Upper lobe of left lung (tissue), 6 donors: ENCODE measurements at regions not wholly inside any gene's neighbourhood (a gene's known extent, or its start where the extent isn't known, plus 50 kb on each side); places are given as distances from the start of the nearest gene placed in this dataset.
A peak's percentile ranks its signal among the peaks of the same experiment; 100 is the strongest.

Source experiments
- ATAC-seq, 2 donors: fragments of 200-7000 bp; cut with Tn5 transposase; one replicate each; pipeline ENCODE4 v1.9.1; 2022; ENCODE audit warnings: mild to moderate bottlenecking in 2 of 2, moderate library complexity in 2 of 2; ENCODE audit not compliant: low FRiP score in 2 of 2
- DNase-seq, 2 donors: peaks; one replicate each; pipeline ENCODE4 v3.0.0-alpha.2; 2019 to 2020
- H3K27ac ChIP-seq, 4 donors: fragments of 200-600 bp; sonication (generic); one replicate each; pipeline ENCODE4 v1.5.1; 2016 to 2019
- H3K27me3 ChIP-seq, 4 donors: fragments of 200-600 bp; sonication (generic); one replicate each; pipeline ENCODE4 v1.5.1; 2017 to 2019
- H3K36me3 ChIP-seq, 4 donors: fragments of 200-600 bp; sonication (generic); one replicate each; pipeline ENCODE4 v1.5.1; 2016 to 2019
- H3K4me1 ChIP-seq, 4 donors: fragments of 200-600 bp; sonication (generic); one replicate each; pipeline ENCODE4 v1.5.1; 2018 to 2019
- H3K4me3 ChIP-seq, 4 donors: fragments of 200-600 bp; sonication (generic); one replicate each; pipeline ENCODE4 v1.5.1; 2017 to 2019; ENCODE audit warnings: mild to moderate bottlenecking in 2 of 4, moderate library complexity in 1 of 4
- H3K9me3 ChIP-seq, 4 donors: fragments of 200-600 bp; sonication (generic); one replicate each; pipeline ENCODE4 v1.5.1; 2018 to 2019
- CTCF ChIP-seq, 6 experiments: fragments of 450-650 bp in 4 of 6; fragments of 200-600 bp in 2 of 6; sonication (generic) in 2 of 6; IDR thresholded peaks; one replicate each; pipeline ENCODE4 v1.5.1; 2016 to 2019; ENCODE audit warnings: antibody characterized with exemption in 6 of 6
- EP300 ChIP-seq, 4 donors: sonication (generic); formaldehyde crosslinking; IDR thresholded peaks; one replicate each; pipeline ENCODE4 v1.5.1; 2017; ENCODE audit warnings: antibody characterized with exemption in 4 of 4, control low read depth in 2 of 4
- POLR2A ChIP-seq, 4 donors: fragments of 450-650 bp; IDR thresholded peaks; one replicate each; pipeline ENCODE4 v1.5.1; 2016 to 2017; ENCODE audit warnings: antibody characterized with exemption in 4 of 4, mild to moderate bottlenecking in 2 of 4
- POLR2AphosphoS5 ChIP-seq, 2 donors: sonication (generic); formaldehyde crosslinking; IDR thresholded peaks; one replicate each; pipeline ENCODE4 v1.5.1; 2017; ENCODE audit warnings: antibody characterized with exemption in 2 of 2
- WGBS, 2 donors: methylation state at CpG; one replicate each; pipeline ENCODE4 v1.1.5; 2017 to 2018; 5-methylcytosine and 5-hydroxymethylcytosine counted together
- donor health status: DM: no; HTN: no; CAD: no; lungs with moderate emphysema.
- donor health status: DM: no; HTN: yes; CAD: no; lungs with severe emphysema.

GRCh38 chr1:22370190-22370498 lies 81.5 kb upstream of the ZBTB40 start:
- no peaks in the 10 kb centered on the region for H3K36me3 ChIP-seq
- TF ChIP-seq POLR2AphosphoS5 (IDR thresholded peaks at IDR 0.05): no peak
- no peak for TF ChIP-seq POLR2A (IDR thresholded peaks at IDR 0.05)
- no peak for TF ChIP-seq EP300 (IDR thresholded peaks at IDR 0.05)
- TF ChIP-seq CTCF (IDR thresholded peaks at IDR 0.05): no peak
- no peak overlapping the region for H3K27ac ChIP-seq
- 22 to 47% methylated on average over 1 of the region's 1 CpG for WGBS, 2 donors
- ATAC-seq (no peak), DNase-seq (no peak)
- no peak overlapping the region for H3K4me3 ChIP-seq
- H3K4me1 ChIP-seq: no peaks in the 10 kb centered on the region
- peaks cover 0 to 10% (median 7%) of the 10 kb centered on the region in 4 donors for H3K9me3 ChIP-seq
- no peaks in the 10 kb centered on the region for H3K27me3 ChIP-seq

- ATAC-seq (no peak), DNase-seq (no peak)
- no peak for TF ChIP-seq EP300 (IDR thresholded peaks at IDR 0.05)
Observed at GRCh38 chr1:22371408-22371807, 80.2 kb upstream of the ZBTB40 start.

GRCh38 chr1:22373252-22373651 lies 78.4 kb upstream of the ZBTB40 start:
- Histone ChIP-seq H3K4me3 (no peak overlapping the region), H3K27me3 (no peaks in the 10 kb centered on the region), H3K36me3 (no peaks in the 10 kb centered on the region), H3K9me3 (peaks cover 0 to 10% (median 7%) of the 10 kb centered on the region in 4 donors), H3K27ac (no peak overlapping the region), H3K4me1 (no peaks in the 10 kb centered on the region)
- no peak for TF ChIP-seq CTCF (IDR thresholded peaks at IDR 0.05)
- TF ChIP-seq EP300 (IDR thresholded peaks at IDR 0.05): no peak
- no peak for TF ChIP-seq POLR2AphosphoS5 (IDR thresholded peaks at IDR 0.05)
- TF ChIP-seq POLR2A (IDR thresholded peaks at IDR 0.05): no peak
- ATAC-seq (no peak), DNase-seq (no peak)

More at GRCh38 chr1:22371408-22371807, 80.2 kb upstream of the ZBTB40 start:
- 85 to 92% methylated on average over 5 of the region's 5 CpGs for WGBS, 2 donors
- Histone ChIP-seq H3K9me3 (peaks cover 0 to 10% (median 7%) of the 10 kb centered on the region in 4 donors), H3K4me1 (no peaks in the 10 kb centered on the region), H3K27ac (no peak overlapping the region), H3K27me3 (no peaks in the 10 kb centered on the region), H3K4me3 (no peak overlapping the region), H3K36me3 (no peaks in the 10 kb centered on the region)

- no peak for TF ChIP-seq POLR2A (IDR thresholded peaks at IDR 0.05)
- no peak for TF ChIP-seq POLR2AphosphoS5 (IDR thresholded peaks at IDR 0.05)
- TF ChIP-seq EP300 (IDR thresholded peaks at IDR 0.05): no peak
- TF ChIP-seq CTCF (IDR thresholded peaks at IDR 0.05): no peak
- no peak overlapping the region for H3K27ac ChIP-seq
- 73 to 78% methylated on average over 1 of the region's 1 CpG for WGBS, 2 donors
Observed at GRCh38 chr1:22374001-22374400, 77.7 kb upstream of the ZBTB40 start.

GRCh38 chr1:22375601-22376000 lies 76.0 kb upstream of the ZBTB40 start:
- H3K36me3 ChIP-seq: no peaks in the 10 kb centered on the region
- no peak overlapping the region for H3K4me3 ChIP-seq
- H3K27ac ChIP-seq: no peak overlapping the region
- TF ChIP-seq CTCF (IDR thresholded peaks at IDR 0.05) (no peak), POLR2AphosphoS5 (IDR thresholded peaks at IDR 0.05) (no peak), EP300 (IDR thresholded peaks at IDR 0.05) (no peak), POLR2A (IDR thresholded peaks at IDR 0.05) (no peak)
- no peaks in the 10 kb centered on the region for H3K27me3 ChIP-seq
- no peak for DNase-seq
- ATAC-seq: peak in 1 of 2 donors; percentile 48
- peaks cover 0 to 10% (median 7%) of the 10 kb centered on the region in 4 donors for H3K9me3 ChIP-seq
- WGBS, 2 donors: 78 to 79% methylated on average over 4 to 9 of the region's 9 CpGs
- H3K4me1 ChIP-seq: no peaks in the 10 kb centered on the region

More at GRCh38 chr1:22374001-22374400, 77.7 kb upstream of the ZBTB40 start:
- ATAC-seq (no peak), DNase-seq (no peak)
- Histone ChIP-seq H3K4me3 (no peak overlapping the region), H3K36me3 (no peaks in the 10 kb centered on the region), H3K4me1 (no peaks in the 10 kb centered on the region), H3K27me3 (no peaks in the 10 kb centered on the region), H3K9me3 (peaks cover 0 to 10% (median 7%) of the 10 kb centered on the region in 4 donors)
